Posterior vena cava (tissue), 2 donors: ENCODE measurements at regions not wholly inside any gene's neighbourhood (a gene's known extent, or its start where the extent isn't known, plus 50 kb on each side); places are given as distances from the start of the nearest gene placed in this dataset.
"Not testable (repeated sequence)": the region's sequence is repeated elsewhere in the genome, so short reads cannot be mapped to it uniquely, and the experiment has no call there.

ENCODE experiments used
- DNase-seq: peaks from one replicate; pipeline ENCODE4 v3.0.0-alpha.2; 2020; ENCODE audit warnings: low spot score
- intact Hi-C, 2 donors: fragments of 100-400 bp; cut with DNase I; formaldehyde crosslinking; loops; one replicate each; pipeline versions ENCODE4 v1.14.1 to v1.14.2; 2022 to 2023
- donor health status: DM: yes; HTN: yes; CAD: no.
- donor health status: DM: yes; HTN: yes; CAD: no.

DNA sequence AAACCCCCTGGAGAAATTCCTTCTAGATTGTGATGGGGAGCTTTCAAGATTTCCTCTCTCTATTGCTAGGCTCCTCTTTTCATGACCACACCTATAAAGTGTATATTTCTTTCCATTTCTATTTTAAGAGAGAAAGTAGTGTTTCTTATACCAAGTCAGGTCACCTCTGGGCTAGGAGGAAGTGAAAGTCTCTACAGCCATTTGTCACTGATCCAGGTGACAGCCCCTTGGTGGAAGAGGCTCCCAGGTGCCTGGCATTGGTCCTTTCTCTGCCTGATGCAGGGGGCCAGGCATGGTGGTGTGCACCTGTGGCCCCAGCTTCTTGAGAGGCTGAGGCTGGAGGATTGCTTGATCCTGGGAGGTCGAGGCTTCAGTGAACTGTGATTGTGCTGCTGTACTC lies 64.7 kb downstream of the DHCR7 start:
- intact Hi-C loops = no loop called here
- no peak for DNase-seq

DNA sequence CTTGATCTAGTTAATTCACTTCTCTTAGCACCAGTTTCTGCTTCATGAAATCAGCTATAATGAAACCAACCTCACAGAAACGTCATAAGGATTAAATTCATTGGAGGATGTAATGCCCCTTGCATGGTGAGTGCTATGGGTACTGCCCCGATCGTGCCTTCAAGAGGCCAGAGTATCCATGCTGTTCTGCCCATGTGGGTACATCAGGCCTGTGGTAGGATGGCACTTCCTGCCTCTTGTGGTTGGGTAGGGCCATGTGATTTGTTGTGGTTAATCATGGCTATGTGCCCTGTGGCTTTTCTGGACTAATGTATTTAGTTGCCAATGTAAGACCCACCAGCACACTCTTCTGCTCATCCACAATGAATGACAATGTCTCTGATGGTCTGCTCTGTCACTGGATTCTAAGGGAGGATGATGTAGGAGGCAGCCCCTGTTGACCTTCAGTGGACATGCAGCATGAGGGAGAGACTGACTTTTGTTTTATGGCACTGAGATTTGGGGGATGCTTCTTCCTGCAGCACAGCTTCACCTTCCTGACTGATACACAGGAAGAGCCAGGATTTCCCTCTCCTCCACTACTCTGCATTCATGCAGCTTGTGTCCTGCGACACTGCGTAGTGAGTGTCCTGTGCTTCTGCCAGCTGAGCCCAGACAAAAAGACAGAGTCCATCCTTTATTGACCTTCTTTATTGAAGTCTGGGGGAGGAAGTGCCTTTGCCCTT lies 66.2 kb downstream of the DHCR7 start:
- no peak for DNase-seq
- intact Hi-C loops = no loop called here

DNA sequence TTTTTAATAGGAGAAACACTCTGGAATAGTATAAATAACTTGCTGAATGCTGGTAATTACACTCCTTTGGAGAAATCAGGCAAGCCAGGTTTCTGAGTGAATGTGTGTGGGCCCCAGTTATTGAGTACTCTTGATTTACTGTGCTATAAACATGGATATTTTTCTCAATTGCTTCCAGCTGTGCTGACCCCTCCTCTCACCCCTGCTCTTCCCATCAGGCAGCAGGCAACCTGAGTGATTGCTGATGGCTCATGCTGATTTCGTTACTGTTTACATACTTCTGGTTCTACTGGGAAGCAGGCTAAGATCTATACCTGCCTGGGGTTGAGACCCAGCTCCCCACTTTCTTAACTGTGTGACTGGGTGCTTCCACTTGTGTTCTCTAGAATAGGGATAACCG lies 68.5 kb downstream of the DHCR7 start:
- intact Hi-C loops = loop anchor here in 1 of 2 donors (10.0 kb wide), 1 partner anchor 765 kb away; no protein-coding TSS in a partner anchor
- DNase-seq = no peak

GRCh38 chr11:71373791-71374454 lies 74.3 kb downstream of the DHCR7 start:
- intact Hi-C loops = loop anchor here in 1 of 2 donors (10.0 kb wide), 1 partner anchor 759 kb away; no protein-coding TSS in a partner anchor
- no peak for DNase-seq

DNA sequence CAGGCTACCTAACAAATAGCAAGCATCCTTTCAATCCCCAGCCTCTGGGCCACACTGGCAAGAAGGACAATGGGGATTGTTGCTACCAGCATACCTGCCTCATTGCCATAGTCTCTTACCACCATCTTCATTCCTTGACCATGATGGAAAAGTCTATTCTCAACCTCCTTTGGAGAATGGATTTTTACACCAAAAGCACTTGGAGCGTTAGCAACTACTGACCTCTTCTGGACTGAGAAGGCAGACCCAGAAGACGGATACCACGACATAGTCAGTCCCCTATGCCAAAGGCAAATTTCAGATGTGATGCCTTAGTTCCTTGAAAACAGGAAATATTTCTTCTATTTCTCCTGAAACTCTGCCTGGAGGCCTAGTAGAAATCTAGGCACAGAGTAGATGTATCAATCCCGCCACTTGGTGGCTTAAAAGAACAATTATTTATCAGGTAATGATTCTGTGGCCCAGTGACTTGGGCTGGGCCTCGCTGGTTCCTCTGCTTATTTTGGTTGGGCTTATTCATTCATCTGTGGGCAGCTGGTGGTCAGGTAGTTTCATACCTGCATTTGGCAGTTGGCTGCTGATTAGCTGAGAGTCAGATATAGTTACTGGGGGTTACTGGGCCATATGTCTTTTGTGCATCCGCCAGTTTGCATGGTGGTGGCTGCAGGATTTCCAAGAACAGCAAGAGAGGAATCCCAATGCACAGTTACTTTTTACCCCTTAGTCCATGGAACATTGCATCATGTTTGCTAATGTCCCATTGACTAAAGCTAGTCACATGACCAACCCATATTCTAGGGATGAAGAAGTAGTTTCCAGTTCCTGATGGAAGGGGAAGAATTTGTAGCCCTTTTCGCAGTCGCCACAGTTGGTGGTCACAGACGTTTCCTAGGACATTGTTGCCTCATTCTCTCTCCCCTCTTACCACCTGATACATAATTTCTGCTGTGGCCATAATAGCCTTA lies 75.2 kb downstream of the DHCR7 start:
- DNase-seq = no peak
- intact Hi-C loops = loop anchor here in 1 of 2 donors (10.0 kb wide), 1 partner anchor 758 kb away; no protein-coding TSS in a partner anchor

- intact Hi-C loops = loop anchor here in 1 of 2 donors (10.0 kb wide), 1 partner anchor 757 kb away; no protein-coding TSS in a partner anchor
These were observed 76.5 kb downstream of the DHCR7 start for GRCh38 chr11:71371674-71372069.

DNA sequence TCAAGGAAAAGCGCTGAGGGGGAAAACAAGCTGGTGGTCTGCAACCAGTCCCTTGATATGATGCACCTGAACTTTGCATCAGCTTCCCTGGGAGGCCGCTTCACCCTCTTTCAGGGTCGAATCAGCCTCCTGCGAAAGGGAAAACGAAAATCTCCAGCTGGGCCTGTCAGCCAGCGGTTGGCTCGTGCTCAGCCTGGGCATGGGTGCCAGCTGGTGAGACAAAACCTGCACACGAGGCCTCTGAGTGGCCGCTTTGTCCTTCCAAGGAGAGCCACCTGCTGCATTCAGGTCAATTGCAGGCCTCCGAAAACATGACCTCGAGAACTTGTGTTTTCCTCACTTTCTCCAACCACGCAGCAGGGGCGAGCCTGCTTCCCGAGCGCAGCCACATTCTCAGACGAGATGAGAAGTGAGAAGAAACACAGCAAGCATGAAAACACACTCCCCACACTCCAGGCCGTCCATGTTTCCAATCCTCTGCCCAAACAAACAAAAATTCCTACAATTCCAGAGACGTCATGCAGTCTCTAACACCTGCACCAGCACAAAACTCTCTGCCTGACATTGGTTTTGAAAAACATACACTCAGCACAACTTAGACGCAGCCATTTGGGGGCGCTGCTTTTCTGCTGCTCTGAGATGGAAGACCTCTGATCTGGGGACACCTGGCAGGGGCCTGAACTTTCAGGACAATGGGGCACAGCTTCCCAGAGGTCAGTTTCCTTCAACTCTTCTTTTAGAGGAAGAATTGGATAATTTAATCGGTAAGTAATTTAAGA lies 77.1 kb downstream of the DHCR7 start:
- no peak for DNase-seq
- intact Hi-C loops = loop anchor here in 1 of 2 donors (10.0 kb wide), 1 partner anchor 756 kb away; no protein-coding TSS in a partner anchor

More at GRCh38 chr11:71371674-71372069, 76.5 kb downstream of the DHCR7 start:
- no peak for DNase-seq

- intact Hi-C loops = loop anchor here in 1 of 2 donors (10.0 kb wide), 1 partner anchor 755 kb away; no protein-coding TSS in a partner anchor
- no peak for DNase-seq
These were observed 78.0 kb downstream of the DHCR7 start for GRCh38 chr11:71370020-71370747.

GRCh38 chr11:71369411-71369810 lies 78.8 kb downstream of the DHCR7 start:
- DNase-seq = no peak
- intact Hi-C loops = no loop called here

- intact Hi-C loops = no loop called here
- DNase-seq = no peak
These were observed 79.2 kb downstream of the DHCR7 start for GRCh38 chr11:71368966-71369365.

- DNase-seq = no peak
- intact Hi-C loops = no loop called here
These were observed 80.4 kb downstream of the DHCR7 start for GRCh38 chr11:71367756-71368155.

DNA sequence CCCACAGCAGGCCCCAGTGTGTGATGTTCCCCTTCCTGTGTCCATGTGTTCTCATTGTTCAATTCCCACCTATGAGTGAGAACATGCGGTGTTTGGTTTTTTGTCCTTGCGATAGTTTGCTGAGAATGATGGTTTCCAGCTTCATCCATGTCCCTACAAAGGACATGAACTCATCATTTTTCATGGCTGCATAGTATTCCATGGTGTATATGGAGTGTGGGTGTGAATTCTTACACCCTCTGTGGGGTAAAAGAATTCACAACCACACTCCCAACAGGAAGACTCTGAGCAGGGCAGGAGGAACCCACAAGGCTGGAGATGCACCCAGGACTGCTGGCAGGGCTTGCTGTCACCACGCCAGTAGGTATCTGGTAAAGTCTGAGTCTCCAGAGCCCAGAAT lies 80.9 kb downstream of the DHCR7 start:
- intact Hi-C loops, DNase-seq: not testable (repeated sequence)

- DNase-seq = no peak
- intact Hi-C loops = no loop called here
These were observed 82.1 kb downstream of the DHCR7 start for GRCh38 chr11:71366076-71366475.

- intact Hi-C loops = no loop called here
- DNase-seq = no peak
These were observed 82.6 kb downstream of the DHCR7 start for GRCh38 chr11:71365626-71366025.

- no peak for DNase-seq
These were observed 83.4 kb downstream of the DHCR7 start for GRCh38 chr11:71364806-71365205.

GRCh38 chr11:71364176-71364671 lies 84.0 kb downstream of the DHCR7 start:
- intact Hi-C loops = no loop called here
- DNase-seq = no peak

More at GRCh38 chr11:71364806-71365205, 83.4 kb downstream of the DHCR7 start:
- intact Hi-C loops = no loop called here

GRCh38 chr11:71363721-71364120 lies 84.5 kb downstream of the DHCR7 start:
- DNase-seq = no peak
- intact Hi-C loops = no loop called here
